ENCODE measurements at regions not wholly inside any gene's neighbourhood (a gene's known extent, or its start where the extent isn't known, plus 50 kb on each side); places are given as distances from the start of the nearest gene placed in this dataset.

- TF ChIP-seq CTCF (conservative IDR thresholded peaks at IDR 0.05; ENCODE audit: low read depth, low read length): no peak
- no peak for TF ChIP-seq EZH2 (IDR thresholded peaks at IDR 0.05; ENCODE audit: borderline replicate concordance, low read depth, low read length, poor library complexity, severe bottlenecking)
Measured at GRCh38 chr2:198525211-198525969, 721.0 kb downstream of the PLCL1 start.

Measured in A673 (cell line).